Tibial nerve (tissue), 4 donors: ENCODE measurements at regions not wholly inside any gene's neighbourhood (a gene's known extent, or its start where the extent isn't known, plus 50 kb on each side); places are given as distances from the start of the nearest gene placed in this dataset.

Source experiments
- DNase-seq, 2 donors: peaks; one replicate each; pipeline ENCODE4 v3.0.0-alpha.2; 2019; ENCODE audit warnings: low spot score in 2 of 2
- H3K27ac ChIP-seq, 4 donors: fragments of 200-600 bp; sonication (generic) in 3 of 4; one replicate each; pipeline ENCODE4 v1.5.1; 2017 to 2019; ENCODE audit warnings: mild to moderate bottlenecking in 1 of 4
- H3K27me3 ChIP-seq, 2 donors: fragments of 200-600 bp; sonication (generic) in 1 of 2; one replicate each; pipeline versions ENCODE4 v1.5.1 to v1.6.0; 2017 to 2019
- H3K36me3 ChIP-seq, 3 donors: fragments of 200-600 bp; sonication (generic); one replicate each; pipeline ENCODE4 v1.5.1; 2018 to 2019
- H3K4me1 ChIP-seq, 4 donors: fragments of 200-600 bp; sonication (generic) in 3 of 4; one replicate each; pipeline ENCODE4 v1.5.1; 2017 to 2019
- H3K4me3 ChIP-seq, 4 donors: fragments of 200-600 bp; sonication (generic) in 3 of 4; one replicate each; pipeline ENCODE4 v1.5.1; 2017 to 2019; ENCODE audit warnings: mild to moderate bottlenecking in 1 of 4, moderate library complexity in 1 of 4
- H3K9me3 ChIP-seq, 4 donors: fragments of 200-600 bp; sonication (generic) in 3 of 4; one replicate each; pipeline ENCODE4 v1.5.1; 2017 to 2019
- EP300 ChIP-seq, 2 donors: sonication (generic); formaldehyde crosslinking; IDR thresholded peaks; one replicate each; pipeline ENCODE4 v1.6.1; 2017; ENCODE audit warnings: antibody characterized with exemption in 2 of 2, mild to moderate bottlenecking in 1 of 2
- POLR2A ChIP-seq, 2 donors: fragments of 450-650 bp; IDR thresholded peaks; one replicate each; pipeline ENCODE4 v1.6.1; 2017; ENCODE audit warnings: antibody characterized with exemption in 2 of 2, mild to moderate bottlenecking in 2 of 2, moderate library complexity in 2 of 2
- WGBS, 2 donors: methylation state at CpG; one replicate each; pipeline ENCODE4 v1.1.5; 2018; 5-methylcytosine and 5-hydroxymethylcytosine counted together
- TF ChIP-seq, protein P1 (sequence below), 5 experiments: fragments of 200-600 bp in 3 of 5; fragments of 450-650 bp in 2 of 5; sonication (generic) in 3 of 5; IDR thresholded peaks; one replicate each; pipeline ENCODE4 v1.5.1; 2016 to 2019; ENCODE audit warnings: antibody characterized with exemption in 5 of 5, mild to moderate bottlenecking in 3 of 5, moderate library complexity in 2 of 5

DNA sequence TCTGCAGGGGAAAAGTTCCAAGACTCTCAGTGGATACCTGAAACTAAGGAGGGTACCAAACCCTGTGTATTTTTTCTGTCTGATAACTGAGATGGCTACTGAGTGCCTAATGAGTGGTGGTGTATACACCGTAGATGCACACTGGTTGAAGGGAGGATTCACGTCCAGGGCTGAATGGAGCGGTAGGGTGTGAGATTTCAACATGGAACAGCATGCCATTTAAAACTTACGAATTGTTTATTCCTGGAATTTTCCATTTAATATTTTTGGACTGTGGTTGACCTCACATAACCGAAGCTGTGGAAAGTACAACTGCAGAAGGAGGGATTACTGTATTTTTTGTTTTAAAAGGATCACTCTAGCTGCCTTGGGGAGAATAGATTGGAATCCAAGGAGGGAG, 322.5 kb upstream of the SORL1-AS1 start:
- H3K4me1 ChIP-seq: peaks cover 0 to 16% (median 0%) of the 10 kb centered on the region in 4 donors
- no peak for DNase-seq
- WGBS, 2 donors: 48 to 50% methylated on average over 5 of the region's 5 CpGs
- no peak overlapping the region for H3K27ac ChIP-seq
- no peaks in the 10 kb centered on the region for H3K27me3 ChIP-seq
- no peak overlapping the region for H3K4me3 ChIP-seq
- no peaks in the 10 kb centered on the region for H3K36me3 ChIP-seq
- TF ChIP-seq EP300 (IDR thresholded peaks at IDR 0.05) (peak in 1 of 2 donors; percentile 21), POLR2A (IDR thresholded peaks at IDR 0.05) (no peak)
- TF ChIP-seq, protein P1, sequence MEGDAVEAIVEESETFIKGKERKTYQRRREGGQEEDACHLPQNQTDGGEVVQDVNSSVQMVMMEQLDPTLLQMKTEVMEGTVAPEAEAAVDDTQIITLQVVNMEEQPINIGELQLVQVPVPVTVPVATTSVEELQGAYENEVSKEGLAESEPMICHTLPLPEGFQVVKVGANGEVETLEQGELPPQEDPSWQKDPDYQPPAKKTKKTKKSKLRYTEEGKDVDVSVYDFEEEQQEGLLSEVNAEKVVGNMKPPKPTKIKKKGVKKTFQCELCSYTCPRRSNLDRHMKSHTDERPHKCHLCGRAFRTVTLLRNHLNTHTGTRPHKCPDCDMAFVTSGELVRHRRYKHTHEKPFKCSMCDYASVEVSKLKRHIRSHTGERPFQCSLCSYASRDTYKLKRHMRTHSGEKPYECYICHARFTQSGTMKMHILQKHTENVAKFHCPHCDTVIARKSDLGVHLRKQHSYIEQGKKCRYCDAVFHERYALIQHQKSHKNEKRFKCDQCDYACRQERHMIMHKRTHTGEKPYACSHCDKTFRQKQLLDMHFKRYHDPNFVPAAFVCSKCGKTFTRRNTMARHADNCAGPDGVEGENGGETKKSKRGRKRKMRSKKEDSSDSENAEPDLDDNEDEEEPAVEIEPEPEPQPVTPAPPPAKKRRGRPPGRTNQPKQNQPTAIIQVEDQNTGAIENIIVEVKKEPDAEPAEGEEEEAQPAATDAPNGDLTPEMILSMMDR (IDR thresholded peaks at IDR 0.05): no peak
- H3K9me3 ChIP-seq: no peaks in the 10 kb centered on the region

DNA sequence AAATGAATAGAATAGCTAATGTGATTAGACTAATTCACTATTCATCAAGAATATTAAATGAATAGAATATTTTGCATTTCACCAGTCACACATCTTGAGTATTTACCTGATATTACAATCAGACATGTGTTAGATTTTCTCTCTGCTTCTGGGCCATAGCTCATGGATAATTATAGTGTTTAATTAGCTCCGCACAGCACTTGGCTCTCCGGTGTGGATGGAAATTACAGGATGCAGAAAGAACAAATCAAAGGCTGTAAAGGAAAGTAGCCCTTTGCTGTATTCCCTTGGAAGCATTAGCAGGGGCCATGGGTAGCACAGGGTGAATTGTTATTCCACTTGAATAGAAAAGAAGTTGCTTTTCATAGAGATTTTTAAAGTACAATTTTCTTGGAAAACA, 320.3 kb upstream of the SORL1-AS1 start:
- Histone ChIP-seq H3K4me1 (peaks cover 0 to 16% (median 0%) of the 10 kb centered on the region in 4 donors), H3K27ac (peak overlapping the region in 1 of 4 donors; percentile 18), H3K27me3 (no peaks in the 10 kb centered on the region), H3K4me3 (no peak overlapping the region), H3K9me3 (no peaks in the 10 kb centered on the region), H3K36me3 (no peaks in the 10 kb centered on the region)
- no peak for TF ChIP-seq POLR2A (IDR thresholded peaks at IDR 0.05)
- no peak for TF ChIP-seq EP300 (IDR thresholded peaks at IDR 0.05)
- TF ChIP-seq, protein P1 (IDR thresholded peaks at IDR 0.05): no peak
- 63 to 66% methylated on average over 2 of the region's 2 CpGs for WGBS, 2 donors
- DNase-seq: no peak

DNA sequence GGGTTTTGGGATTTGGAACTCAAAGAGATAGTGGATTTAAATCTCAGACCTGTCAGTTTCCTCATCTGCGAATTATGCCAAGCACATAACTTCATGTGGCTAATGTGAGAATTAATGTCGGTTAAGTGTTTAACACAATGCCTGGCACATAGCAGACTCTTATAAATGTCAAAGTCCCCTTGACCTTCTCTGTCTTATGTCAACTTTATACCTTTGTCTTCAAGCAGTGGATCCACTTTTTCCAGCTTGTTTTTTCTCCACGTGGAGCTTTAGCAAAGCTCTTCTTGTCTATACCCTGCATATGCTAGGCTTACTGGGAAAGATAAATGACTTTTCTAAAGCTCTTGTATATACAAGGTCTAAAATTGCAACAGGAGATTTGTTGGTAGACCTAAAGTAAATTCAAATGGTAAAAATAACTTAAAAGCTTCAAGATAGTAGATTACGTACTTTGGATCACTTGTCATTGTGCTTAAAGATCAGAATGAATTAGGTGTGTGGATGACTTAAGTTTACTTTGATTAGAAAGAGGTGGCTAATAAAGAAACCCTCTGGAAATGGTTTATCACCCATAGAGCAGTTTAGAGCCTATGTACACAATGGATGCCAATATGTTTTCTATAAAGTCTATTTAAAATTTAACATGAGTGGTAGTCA, 318.3 kb upstream of the SORL1-AS1 start:
- 83 to 87% methylated on average over 4 of the region's 4 CpGs for WGBS, 2 donors
- TF ChIP-seq, protein P1 (IDR thresholded peaks at IDR 0.05): no peak
- peaks cover 0 to 11% (median 0%) of the 10 kb centered on the region in 4 donors for H3K4me1 ChIP-seq
- no peaks in the 10 kb centered on the region for H3K36me3 ChIP-seq
- no peaks in the 10 kb centered on the region for H3K9me3 ChIP-seq
- H3K4me3 ChIP-seq: no peak overlapping the region
- H3K27me3 ChIP-seq: no peaks in the 10 kb centered on the region
- DNase-seq: no peak
- H3K27ac ChIP-seq: no peak overlapping the region

DNA sequence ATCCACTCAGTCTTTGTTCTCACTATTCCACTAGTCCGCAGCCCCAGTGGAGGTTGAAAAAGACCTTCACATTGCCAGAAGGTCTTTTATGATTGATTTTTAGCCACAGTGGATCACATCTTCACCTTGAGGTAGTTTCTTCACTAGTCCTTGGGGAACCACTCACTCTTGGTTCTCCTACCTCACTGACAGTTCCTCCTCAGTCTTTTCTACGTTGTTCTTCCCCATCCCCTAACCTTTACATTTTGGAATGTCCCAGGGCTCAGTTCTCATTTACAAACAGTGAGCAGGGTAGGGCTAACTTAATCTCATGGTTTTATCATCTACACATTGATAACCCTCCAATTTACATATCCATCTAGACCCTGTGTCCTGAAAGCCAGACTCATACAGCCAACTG, 316.4 kb upstream of the SORL1-AS1 start:
- Histone ChIP-seq H3K4me3 (no peak overlapping the region), H3K4me1 (peaks cover 0 to 5% (median 0%) of the 10 kb centered on the region in 4 donors), H3K27ac (no peak overlapping the region), H3K9me3 (no peaks in the 10 kb centered on the region), H3K27me3 (no peaks in the 10 kb centered on the region), H3K36me3 (no peaks in the 10 kb centered on the region)
- TF ChIP-seq EP300 (IDR thresholded peaks at IDR 0.05) (no peak), POLR2A (IDR thresholded peaks at IDR 0.05) (no peak)
- TF ChIP-seq, protein P1 (IDR thresholded peaks at IDR 0.05): no peak
- no peak for DNase-seq
- 90 to 92% methylated on average over 2 of the region's 2 CpGs for whole genome bisulfite sequencing, 2 donors

DNA sequence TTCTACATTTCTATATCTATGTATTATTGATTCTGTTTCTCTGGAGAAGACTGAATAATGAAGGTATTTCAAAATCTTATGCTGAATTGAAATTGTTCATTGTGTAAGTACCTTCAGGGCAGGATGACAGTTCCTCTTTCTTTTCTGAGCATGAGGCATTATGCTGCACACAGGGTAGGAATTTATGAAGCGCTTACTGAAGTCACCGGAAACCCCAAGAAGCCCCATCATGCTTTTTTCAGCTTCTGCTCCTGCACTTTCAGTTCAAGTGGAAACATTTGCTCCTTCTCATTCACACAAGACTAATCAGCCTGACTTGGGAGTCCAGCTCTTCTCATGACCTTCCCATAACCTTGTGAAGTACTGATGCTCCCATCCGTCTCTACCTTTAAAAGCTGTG, 314.7 kb upstream of the SORL1-AS1 start:
- Histone ChIP-seq H3K4me1 (peaks cover 0 to 10% (median 3%) of the 10 kb centered on the region in 4 donors), H3K36me3 (no peaks in the 10 kb centered on the region), H3K27ac (no peak overlapping the region), H3K4me3 (no peak overlapping the region), H3K9me3 (no peaks in the 10 kb centered on the region), H3K27me3 (no peaks in the 10 kb centered on the region)
- TF ChIP-seq POLR2A (IDR thresholded peaks at IDR 0.05): no peak
- 83 to 85% methylated on average over 3 of the region's 3 CpGs for WGBS, 2 donors
- no peak for DNase-seq
